Transverse colon (tissue), 3 donors: ENCODE measurements at regions not wholly inside any gene's neighbourhood (a gene's known extent, or its start where the extent isn't known, plus 50 kb on each side); places are given as distances from the start of the nearest gene placed in this dataset.

Experiments
- POLR2A ChIP-seq: fragments of 450-650 bp; IDR thresholded peaks from one replicate; pipeline ENCODE4 v1.6.1; 2016; ENCODE audit warnings: antibody characterized with exemption, mild to moderate bottlenecking, moderate library complexity
- TF ChIP-seq, protein P1 (sequence below), 5 experiments: fragments of 200-600 bp in 3 of 5; fragments of 450-650 bp in 2 of 5; sonication (generic) in 3 of 5; IDR thresholded peaks; 1 replicate in 2 of 5; 2 replicates in 3 of 5; pipeline ENCODE4 v1.5.1; 2016 to 2017; ENCODE audit warnings: antibody characterized with exemption in 5 of 5, inconsistent platforms in 3 of 5, mild to moderate bottlenecking in 2 of 5, moderate library complexity in 1 of 5

DNA sequence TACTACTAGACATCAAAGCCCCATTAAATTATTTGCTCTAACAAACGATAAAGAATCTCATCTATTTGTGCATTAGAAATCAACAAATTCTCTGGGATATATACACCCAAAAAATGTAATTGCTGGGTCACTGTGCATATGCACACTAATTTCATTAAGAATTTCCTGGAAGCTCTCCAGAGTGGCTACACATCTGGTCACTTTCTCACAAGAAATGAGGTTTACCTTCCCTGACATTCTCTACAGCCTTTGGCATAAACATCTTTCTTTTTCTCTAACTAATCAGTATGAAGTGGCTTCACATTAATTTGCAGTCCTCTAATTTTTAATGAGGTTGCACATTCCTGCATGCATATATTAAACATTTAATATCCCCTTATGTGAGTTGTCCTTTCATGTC lies 150.8 kb upstream of the ANO5 start:
- TF ChIP-seq, protein P1, sequence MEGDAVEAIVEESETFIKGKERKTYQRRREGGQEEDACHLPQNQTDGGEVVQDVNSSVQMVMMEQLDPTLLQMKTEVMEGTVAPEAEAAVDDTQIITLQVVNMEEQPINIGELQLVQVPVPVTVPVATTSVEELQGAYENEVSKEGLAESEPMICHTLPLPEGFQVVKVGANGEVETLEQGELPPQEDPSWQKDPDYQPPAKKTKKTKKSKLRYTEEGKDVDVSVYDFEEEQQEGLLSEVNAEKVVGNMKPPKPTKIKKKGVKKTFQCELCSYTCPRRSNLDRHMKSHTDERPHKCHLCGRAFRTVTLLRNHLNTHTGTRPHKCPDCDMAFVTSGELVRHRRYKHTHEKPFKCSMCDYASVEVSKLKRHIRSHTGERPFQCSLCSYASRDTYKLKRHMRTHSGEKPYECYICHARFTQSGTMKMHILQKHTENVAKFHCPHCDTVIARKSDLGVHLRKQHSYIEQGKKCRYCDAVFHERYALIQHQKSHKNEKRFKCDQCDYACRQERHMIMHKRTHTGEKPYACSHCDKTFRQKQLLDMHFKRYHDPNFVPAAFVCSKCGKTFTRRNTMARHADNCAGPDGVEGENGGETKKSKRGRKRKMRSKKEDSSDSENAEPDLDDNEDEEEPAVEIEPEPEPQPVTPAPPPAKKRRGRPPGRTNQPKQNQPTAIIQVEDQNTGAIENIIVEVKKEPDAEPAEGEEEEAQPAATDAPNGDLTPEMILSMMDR (IDR thresholded peaks at IDR 0.05): no peak
- TF ChIP-seq POLR2A: no peak
